ENCODE measurements at regions not wholly inside any gene's neighbourhood (a gene's known extent, or its start where the extent isn't known, plus 50 kb on each side); places are given as distances from the start of the nearest gene placed in this dataset.
A peak's percentile ranks its signal among the peaks of the same experiment; 100 is the strongest.

DNA sequence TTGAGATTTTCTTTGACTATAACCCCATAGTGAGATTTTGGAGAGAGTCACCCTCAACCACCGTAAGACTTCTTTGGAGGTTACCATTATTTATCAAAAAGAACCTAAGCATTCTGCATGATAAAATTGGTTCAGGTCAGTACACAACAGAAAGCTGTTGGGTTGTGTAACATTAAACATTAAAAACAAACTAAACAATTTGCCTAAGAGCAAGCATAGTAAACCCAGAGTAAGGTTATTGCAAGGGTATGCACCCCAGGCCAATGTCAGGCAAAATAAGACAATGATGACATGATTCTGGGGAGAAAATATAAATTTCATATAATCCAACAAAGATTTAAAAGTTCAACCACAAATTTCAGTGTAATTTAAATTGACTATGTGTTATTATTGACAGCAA is 472.4 kb downstream of the SH2D1A start:
- Histone ChIP-seq H3K36me3 (ENCODE audit: control insufficient read depth, insufficient read depth, low read length) (no peaks in the 10 kb centered on the region), H3K27me3 (ENCODE audit: control insufficient read depth, insufficient read depth, low read length) (no peaks in the 10 kb centered on the region), H3K4me3 (ENCODE audit: low read depth, low read length) (no peak overlapping the region)
- DNase-seq (ENCODE audit: low read depth) (no peak), FAIRE-seq (no peak)
- TF ChIP-seq CTCF (IDR thresholded peaks at IDR 0.05; ENCODE audit: insufficient read depth, low read length, severe bottlenecking), result no peak

DNA sequence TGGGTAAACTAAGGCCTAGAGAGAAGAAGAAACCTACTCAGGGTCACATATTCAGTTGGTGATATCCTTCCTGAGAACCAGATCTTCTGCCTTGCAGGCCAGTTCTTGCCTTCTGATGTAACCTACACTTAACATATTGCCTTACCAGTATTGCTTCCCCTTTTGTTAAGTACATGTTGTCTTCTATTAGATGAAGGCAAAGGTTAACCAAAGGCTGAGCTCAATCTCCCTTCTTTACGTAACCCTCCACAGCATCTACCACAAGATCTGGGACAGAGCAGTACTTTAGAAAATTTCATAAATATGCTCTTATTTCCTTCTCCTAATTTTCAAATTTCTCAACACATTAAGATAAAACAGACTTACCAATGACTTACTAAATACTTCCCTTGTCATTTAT is 474.4 kb downstream of the SH2D1A start:
- no peak for TF ChIP-seq CTCF (IDR thresholded peaks at IDR 0.05; ENCODE audit: insufficient read depth, low read length, severe bottlenecking)
- DNase-seq (ENCODE audit: low read depth), result no peak
- FAIRE-seq, result no peak
- H3K4me3 ChIP-seq (ENCODE audit: low read depth, low read length), result no peak overlapping the region
- H3K27me3 ChIP-seq (ENCODE audit: control insufficient read depth, insufficient read depth, low read length), result no peaks in the 10 kb centered on the region
- no peaks in the 10 kb centered on the region for H3K36me3 ChIP-seq (ENCODE audit: control insufficient read depth, insufficient read depth, low read length)

DNA sequence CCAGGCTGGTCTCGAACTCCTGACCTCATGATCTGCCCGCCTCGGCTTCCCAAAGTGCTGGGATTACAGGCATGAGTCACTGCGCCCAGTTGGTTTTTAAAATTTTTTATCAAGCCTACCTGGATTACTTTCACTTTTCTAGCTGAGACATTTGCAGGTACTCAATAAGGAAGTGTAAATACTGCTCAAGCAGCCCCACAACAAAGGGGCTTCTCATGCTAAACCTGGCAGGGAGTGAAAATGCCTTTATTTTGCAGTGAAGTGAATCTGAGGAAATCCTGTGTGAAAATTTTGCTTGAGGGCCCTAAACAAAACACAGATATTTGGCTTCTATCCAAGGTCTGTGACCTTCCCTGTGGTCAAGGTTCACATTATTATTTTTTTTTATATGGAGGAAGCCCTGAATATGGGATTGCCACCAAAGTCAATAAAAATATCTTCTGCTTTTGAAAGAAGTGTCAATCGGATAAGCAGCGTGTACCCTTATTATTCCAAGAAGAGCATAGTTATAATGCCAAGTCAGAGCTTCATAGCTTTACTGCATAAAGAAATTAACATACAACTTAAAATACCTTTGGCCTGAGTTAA is 481.0 kb downstream of the SH2D1A start:
- TF ChIP-seq CTCF (IDR thresholded peaks at IDR 0.05; ENCODE audit: insufficient read depth, low read length, severe bottlenecking), result no peak
- no peak for FAIRE-seq
- DNase-seq (ENCODE audit: low read depth), result no peak
- Histone ChIP-seq H3K36me3 (ENCODE audit: control insufficient read depth, insufficient read depth, low read length) (no peaks in the 10 kb centered on the region), H3K4me3 (ENCODE audit: low read depth, low read length) (no peak overlapping the region), H3K27me3 (ENCODE audit: control insufficient read depth, insufficient read depth, low read length) (no peaks in the 10 kb centered on the region)

DNA sequence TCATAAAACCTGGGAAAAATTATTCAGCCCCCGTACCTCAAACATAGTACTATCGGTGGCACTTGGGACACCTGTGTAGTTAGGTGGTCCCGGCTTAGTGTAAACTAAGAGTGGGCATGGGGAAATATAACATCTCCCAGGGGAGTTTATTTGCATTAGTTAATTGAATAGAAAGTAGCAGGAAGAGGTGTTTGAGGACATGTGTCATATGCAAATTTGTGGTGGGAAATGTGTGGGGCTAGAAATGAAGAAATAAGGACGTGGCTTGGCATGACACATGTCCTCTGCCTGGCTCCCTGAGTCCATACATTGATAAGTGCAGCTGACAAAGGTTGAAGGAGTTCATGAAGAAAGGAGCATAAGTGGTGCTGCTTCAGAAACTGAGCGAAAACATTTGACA is 483.6 kb downstream of the SH2D1A start:
- H3K4me3 ChIP-seq (ENCODE audit: low read depth, low read length), result no peak overlapping the region
- no peak for FAIRE-seq
- no peak for TF ChIP-seq CTCF (IDR thresholded peaks at IDR 0.05; ENCODE audit: insufficient read depth, low read length, severe bottlenecking)

DNA sequence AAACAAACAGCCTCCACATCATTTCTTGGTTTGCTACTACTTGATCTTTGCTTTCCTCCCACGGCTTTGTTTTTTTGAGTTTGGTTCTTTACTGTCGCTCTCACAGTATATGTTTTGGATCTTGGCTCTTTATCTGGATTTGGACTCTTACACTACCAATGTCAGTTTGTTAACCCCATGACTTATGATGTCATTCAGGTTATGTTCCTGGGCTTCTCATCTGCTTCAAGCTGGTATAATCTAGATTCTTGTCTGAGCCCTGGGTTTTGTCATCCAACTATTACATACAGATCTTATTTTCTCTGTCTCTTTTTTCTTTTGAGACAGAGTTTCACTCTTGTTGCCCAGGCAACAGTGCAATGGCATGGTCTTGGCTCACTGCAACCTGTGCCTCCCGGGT is 482.9 kb upstream of the TEX13C start:
- no peak for TF ChIP-seq CTCF (IDR thresholded peaks at IDR 0.05; ENCODE audit: insufficient read depth, low read length, severe bottlenecking)
- no peak for FAIRE-seq

More for the DNA sequence above, 483.6 kb downstream of the SH2D1A start:
- DNase-seq (ENCODE audit: low read depth), result peak; percentile 22
- Histone ChIP-seq H3K36me3 (ENCODE audit: control insufficient read depth, insufficient read depth, low read length) (no peaks in the 10 kb centered on the region), H3K27me3 (ENCODE audit: control insufficient read depth, insufficient read depth, low read length) (no peaks in the 10 kb centered on the region)

DNA sequence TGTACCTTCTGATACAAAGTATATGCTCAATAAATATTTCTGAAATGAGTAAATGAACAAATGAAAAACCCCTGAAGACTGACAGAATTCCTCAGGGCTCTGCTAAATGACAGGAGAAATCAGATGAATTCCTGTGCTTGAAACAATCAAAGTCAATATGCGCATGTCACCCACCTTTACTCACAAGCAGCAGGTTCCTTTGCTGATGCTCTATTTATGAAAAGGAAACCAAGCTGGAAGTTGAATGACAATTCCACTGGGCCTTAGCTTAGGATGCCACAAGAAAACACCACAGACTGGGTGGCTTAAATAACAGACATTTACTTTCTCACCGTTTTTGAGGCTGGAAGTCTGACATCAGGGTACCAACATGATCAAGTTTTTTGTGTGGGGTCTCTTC is 477.5 kb upstream of the TEX13C start:
- no peak for DNase-seq (ENCODE audit: low read depth)
- no peak for FAIRE-seq
- TF ChIP-seq CTCF (IDR thresholded peaks at IDR 0.05; ENCODE audit: insufficient read depth, low read length, severe bottlenecking), result no peak
- Histone ChIP-seq H3K4me3 (ENCODE audit: low read depth, low read length) (no peak overlapping the region), H3K27me3 (ENCODE audit: control insufficient read depth, insufficient read depth, low read length) (no peaks in the 10 kb centered on the region), H3K36me3 (ENCODE audit: control insufficient read depth, insufficient read depth, low read length) (no peaks in the 10 kb centered on the region)

More for the DNA sequence above, 482.9 kb upstream of the TEX13C start:
- DNase-seq (ENCODE audit: low read depth), result no peak
- Histone ChIP-seq H3K27me3 (ENCODE audit: control insufficient read depth, insufficient read depth, low read length) (no peaks in the 10 kb centered on the region), H3K36me3 (ENCODE audit: control insufficient read depth, insufficient read depth, low read length) (no peaks in the 10 kb centered on the region), H3K4me3 (ENCODE audit: low read depth, low read length) (no peak overlapping the region)

Measured in bronchial epithelial cell (primary cell).